Esophagus squamous epithelium (tissue), 5 donors: ENCODE measurements at regions not wholly inside any gene's neighbourhood (a gene's known extent, or its start where the extent isn't known, plus 50 kb on each side); places are given as distances from the start of the nearest gene placed in this dataset.

Source experiments
- DNase-seq: peaks from one replicate; lab custom pipeline; 2025; lab: John Stamatoyannopoulos, UW
- H3K27ac ChIP-seq, 4 donors: fragments of 200-600 bp; sonication (generic); one replicate each; pipeline ENCODE4 v1.5.1; 2016 to 2019; ENCODE audit warnings: mild to moderate bottlenecking in 1 of 4
- H3K27me3 ChIP-seq, 4 donors: fragments of 200-600 bp; sonication (generic); 1 replicate in 3 of 4; 2 replicates in 1 of 4; pipeline versions ENCODE4 v1.5.1 to v1.6.0; 2017 to 2021; ENCODE audit warnings: antibody characterized with exemption in 1 of 4
- H3K36me3 ChIP-seq, 3 donors: fragments of 200-600 bp; sonication (generic); one replicate each; pipeline ENCODE4 v1.5.1; 2016 to 2019
- H3K4me1 ChIP-seq, 3 donors: fragments of 200-600 bp; sonication (generic); one replicate each; pipeline ENCODE4 v1.5.1; 2017 to 2019
- H3K4me3 ChIP-seq, 4 donors: fragments of 200-600 bp; sonication (generic); 1 replicate in 3 of 4; 2 replicates in 1 of 4; pipeline ENCODE4 v1.5.1; 2016 to 2019; ENCODE audit warnings: mild to moderate bottlenecking in 2 of 4, moderate library complexity in 1 of 4
- H3K9me3 ChIP-seq, 3 donors: fragments of 200-600 bp; sonication (generic); one replicate each; pipeline ENCODE4 v1.5.1; 2016 to 2019
- POLR2A ChIP-seq, 4 donors: fragments of 450-650 bp; IDR thresholded peaks; one replicate each; pipeline ENCODE4 v1.6.1; 2017; ENCODE audit warnings: antibody characterized with exemption in 4 of 4, mild to moderate bottlenecking in 4 of 4, moderate library complexity in 3 of 4
- WGBS, 2 donors: methylation state at CpG; one replicate each; pipeline ENCODE4 v1.1.5; 2018; 5-methylcytosine and 5-hydroxymethylcytosine counted together
- intact Hi-C: fragments of 100-400 bp; cut with DNase I; formaldehyde crosslinking; loops from one replicate; pipeline ENCODE4 v1.15.0; 2022
- TF ChIP-seq, protein P1 (sequence below), 6 experiments: fragments of 450-650 bp in 4 of 6; fragments of 200-600 bp in 2 of 6; sonication (generic) in 2 of 6; IDR thresholded peaks; one replicate each; pipeline ENCODE4 v1.5.1; 2016 to 2019; ENCODE audit warnings: antibody characterized with exemption in 6 of 6, mild to moderate bottlenecking in 4 of 6, moderate library complexity in 4 of 6
- donor health status: DM: yes; HTN: yes; CAD: no.

DNA sequence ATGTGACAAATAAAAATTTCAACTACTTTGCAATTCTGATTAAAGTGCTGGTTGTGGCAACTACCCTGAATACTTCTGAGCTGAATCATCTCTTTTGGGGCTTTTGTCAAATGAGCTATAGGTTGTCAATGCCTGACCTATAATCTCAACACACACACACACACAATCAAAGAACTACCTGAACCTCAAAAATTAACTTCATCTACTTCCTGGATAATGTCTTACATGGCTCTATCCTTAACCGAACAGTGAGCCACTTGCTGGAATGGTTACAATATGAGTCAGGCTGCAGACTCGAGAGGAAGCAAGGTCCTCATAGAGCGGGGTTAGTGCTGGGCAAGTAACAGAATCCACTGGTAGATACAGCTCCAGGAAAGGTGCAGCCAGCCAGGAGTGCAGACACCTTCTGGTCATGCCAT is 70.6 kb upstream of the DST start:
- 23 to 33% methylated on average over 3 of the region's 3 CpGs for WGBS, 2 donors
- Histone ChIP-seq H3K27me3 (no peaks in the 10 kb centered on the region), H3K36me3 (no peaks in the 10 kb centered on the region), H3K9me3 (no peaks in the 10 kb centered on the region), H3K27ac (peak overlapping the region in 1 of 4 donors; percentile 49), H3K4me1 (peaks cover 0 to 45% (median 29%) of the 10 kb centered on the region in 3 donors), H3K4me3 (no peak overlapping the region)
- no peak for TF ChIP-seq POLR2A (IDR thresholded peaks at IDR 0.05)
- TF ChIP-seq, protein P1, sequence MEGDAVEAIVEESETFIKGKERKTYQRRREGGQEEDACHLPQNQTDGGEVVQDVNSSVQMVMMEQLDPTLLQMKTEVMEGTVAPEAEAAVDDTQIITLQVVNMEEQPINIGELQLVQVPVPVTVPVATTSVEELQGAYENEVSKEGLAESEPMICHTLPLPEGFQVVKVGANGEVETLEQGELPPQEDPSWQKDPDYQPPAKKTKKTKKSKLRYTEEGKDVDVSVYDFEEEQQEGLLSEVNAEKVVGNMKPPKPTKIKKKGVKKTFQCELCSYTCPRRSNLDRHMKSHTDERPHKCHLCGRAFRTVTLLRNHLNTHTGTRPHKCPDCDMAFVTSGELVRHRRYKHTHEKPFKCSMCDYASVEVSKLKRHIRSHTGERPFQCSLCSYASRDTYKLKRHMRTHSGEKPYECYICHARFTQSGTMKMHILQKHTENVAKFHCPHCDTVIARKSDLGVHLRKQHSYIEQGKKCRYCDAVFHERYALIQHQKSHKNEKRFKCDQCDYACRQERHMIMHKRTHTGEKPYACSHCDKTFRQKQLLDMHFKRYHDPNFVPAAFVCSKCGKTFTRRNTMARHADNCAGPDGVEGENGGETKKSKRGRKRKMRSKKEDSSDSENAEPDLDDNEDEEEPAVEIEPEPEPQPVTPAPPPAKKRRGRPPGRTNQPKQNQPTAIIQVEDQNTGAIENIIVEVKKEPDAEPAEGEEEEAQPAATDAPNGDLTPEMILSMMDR (IDR thresholded peaks at IDR 0.05) = no peak
- no peak for DNase-seq
- intact Hi-C loops = loop anchor here (10.0 kb wide), 1 partner anchor 52 kb away; no protein-coding TSS in a partner anchor

DNA sequence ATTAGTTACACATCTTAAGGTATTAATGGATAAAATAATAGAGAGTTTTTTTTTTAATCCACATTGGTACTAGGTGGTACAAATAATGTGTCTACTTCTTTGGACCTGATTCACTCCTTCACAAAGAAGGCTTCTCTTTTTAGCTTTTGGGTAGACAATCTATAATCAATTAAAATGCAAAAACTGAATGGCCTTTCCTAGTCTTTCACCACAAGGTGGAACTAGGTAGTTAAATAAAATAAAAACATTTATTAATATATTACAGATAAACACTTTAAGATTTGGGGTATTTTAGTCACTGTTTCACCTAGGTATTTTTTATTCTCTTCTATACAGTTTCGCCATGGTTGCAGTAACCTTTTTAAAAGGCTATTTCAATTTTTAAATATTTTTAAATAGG is 68.3 kb upstream of the DST start:
- no peak overlapping the region for H3K27ac ChIP-seq
- no peak overlapping the region for H3K4me3 ChIP-seq
- no peaks in the 10 kb centered on the region for H3K27me3 ChIP-seq
- no peaks in the 10 kb centered on the region for H3K36me3 ChIP-seq
- TF ChIP-seq POLR2A (IDR thresholded peaks at IDR 0.05) = no peak
- TF ChIP-seq, protein P1 (IDR thresholded peaks at IDR 0.05) = no peak
- H3K4me1 ChIP-seq = peaks cover 0 to 42% (median 29%) of the 10 kb centered on the region in 3 donors
- intact Hi-C loops = loop anchor here (10.0 kb wide), 1 partner anchor 54 kb away; no protein-coding TSS in a partner anchor
- 97 to 100% methylated on average over 1 of the region's 1 CpG for WGBS, 2 donors
- no peak for DNase-seq
- H3K9me3 ChIP-seq = no peaks in the 10 kb centered on the region

DNA sequence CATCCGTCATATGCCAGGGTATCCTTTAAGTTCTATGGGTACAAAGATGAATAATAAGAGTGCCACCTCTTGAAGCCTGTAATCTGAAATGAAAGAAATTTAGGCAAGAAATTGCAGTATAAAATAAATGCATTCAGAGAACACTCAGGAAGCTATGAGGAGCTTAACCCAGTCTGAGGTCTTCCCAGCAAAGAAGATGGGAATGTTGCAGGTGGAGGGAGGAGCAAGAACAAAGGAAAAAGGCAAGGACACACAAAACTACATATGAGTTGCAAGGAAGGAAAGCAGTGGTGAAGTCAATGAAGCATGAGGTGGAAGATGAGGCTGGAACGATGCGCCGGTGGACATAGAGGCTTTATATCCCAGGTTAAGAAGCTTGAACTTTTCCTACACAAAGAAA is 67.0 kb upstream of the DST start:
- Histone ChIP-seq H3K27ac (no peak overlapping the region), H3K9me3 (no peaks in the 10 kb centered on the region), H3K4me3 (no peak overlapping the region), H3K27me3 (no peaks in the 10 kb centered on the region), H3K36me3 (no peaks in the 10 kb centered on the region), H3K4me1 (peaks cover 0 to 29% (median 19%) of the 10 kb centered on the region in 3 donors)
- intact Hi-C loops = loop anchor here (10.0 kb wide), 2 partner anchors 55 to 135 kb away; no protein-coding TSS in a partner anchor
- 90 to 91% methylated on average over 4 of the region's 4 CpGs for WGBS, 2 donors
- TF ChIP-seq, protein P1 (IDR thresholded peaks at IDR 0.05) = no peak
- TF ChIP-seq POLR2A (IDR thresholded peaks at IDR 0.05) = no peak
- DNase-seq = no peak

DNA sequence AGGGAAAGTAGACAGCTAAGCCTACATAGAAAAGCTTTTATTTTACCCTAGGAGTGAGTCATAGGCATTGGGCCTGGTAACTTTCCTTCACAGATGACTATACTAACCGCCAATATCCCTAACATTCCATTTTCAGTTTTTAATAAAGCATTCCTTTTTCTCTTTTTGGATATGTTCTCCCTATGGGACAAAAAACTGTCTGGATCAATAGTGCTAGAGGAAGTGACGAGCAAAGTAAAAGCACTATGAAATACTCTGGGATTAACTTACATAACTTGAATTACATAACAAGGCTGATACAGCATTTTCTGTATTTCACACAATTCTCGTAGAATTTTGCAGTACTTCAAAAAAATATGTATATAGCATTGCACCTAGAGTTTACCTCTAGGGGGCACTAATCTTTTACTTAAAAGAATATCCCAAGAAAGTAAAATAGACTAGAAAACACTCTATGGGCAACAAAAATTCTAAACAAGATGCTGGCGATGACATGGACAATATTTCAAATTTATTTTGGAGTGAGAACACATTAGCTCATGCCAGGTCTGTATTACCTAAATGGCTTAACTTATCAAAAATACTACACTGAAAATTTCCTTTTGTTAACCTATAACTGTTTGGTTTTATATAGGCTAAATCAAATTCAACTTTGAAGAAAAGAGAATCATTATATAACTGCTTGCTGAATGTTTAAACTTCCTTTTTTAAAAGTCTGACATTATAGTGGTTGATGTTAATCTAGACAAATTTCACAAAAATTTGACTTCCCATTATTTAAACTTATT is 66.3 kb upstream of the DST start:
- Histone ChIP-seq H3K4me3 (no peak overlapping the region), H3K9me3 (no peaks in the 10 kb centered on the region), H3K36me3 (no peaks in the 10 kb centered on the region), H3K27ac (peak overlapping the region in 2 of 4 donors; percentile 14 to 48), H3K4me1 (peaks cover 0 to 22% (median 13%) of the 10 kb centered on the region in 3 donors), H3K27me3 (no peaks in the 10 kb centered on the region)
- TF ChIP-seq POLR2A (IDR thresholded peaks at IDR 0.05) = no peak
- TF ChIP-seq, protein P1 (IDR thresholded peaks at IDR 0.05) = peak in 5 of 6 experiments; percentile 39 to 67 (median 62)
- WGBS, 2 donors = 27 to 35% methylated on average over 4 of the region's 4 CpGs
- intact Hi-C loops = loop anchor here (10.0 kb wide), 1 partner anchor 136 kb away; no protein-coding TSS in a partner anchor
- no peak for DNase-seq
